Omental fat pad (tissue), 3 donors: ENCODE measurements at regions not wholly inside any gene's neighbourhood (a gene's known extent, or its start where the extent isn't known, plus 50 kb on each side); places are given as distances from the start of the nearest gene placed in this dataset.

ENCODE experiments used
- ATAC-seq: fragments of 150-250 bp; one replicate; pipeline ENCODE4 v1.9.1; 2016; ENCODE audit warnings: mild to moderate bottlenecking, moderate library complexity; ENCODE audit not compliant: low FRiP score
- DNase-seq: peaks from one replicate; pipeline ENCODE4 v3.0.0-alpha.2; 2019; ENCODE audit warnings: low spot score
- TF ChIP-seq, protein P1 (sequence below), 3 donors: fragments of 450-650 bp; IDR thresholded peaks; one replicate each; pipeline ENCODE4 v1.5.1; 2016 to 2017; ENCODE audit warnings: antibody characterized with exemption in 3 of 3, mild to moderate bottlenecking in 3 of 3, moderate library complexity in 2 of 3

DNA sequence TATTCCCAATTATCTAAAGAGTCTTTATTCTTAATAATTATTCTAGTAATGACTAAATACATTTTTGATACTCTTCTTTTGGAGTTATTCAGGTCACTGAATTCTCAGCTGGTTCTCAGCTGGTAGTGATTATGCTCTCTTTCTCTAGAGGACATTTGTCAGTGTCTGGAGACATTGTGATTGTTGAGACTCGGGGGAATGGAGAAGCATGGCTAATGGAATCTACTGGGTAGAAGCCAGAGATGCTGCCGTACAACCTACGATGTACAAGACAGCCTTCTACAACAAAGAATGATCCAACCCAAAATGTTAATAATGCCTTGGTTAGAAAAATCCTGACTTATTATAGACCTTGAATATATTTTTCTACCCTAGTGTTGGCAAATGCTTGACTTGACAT, 149.2 kb upstream of the ANKRD50 start:
- no peak for ATAC-seq
- TF ChIP-seq, protein P1, sequence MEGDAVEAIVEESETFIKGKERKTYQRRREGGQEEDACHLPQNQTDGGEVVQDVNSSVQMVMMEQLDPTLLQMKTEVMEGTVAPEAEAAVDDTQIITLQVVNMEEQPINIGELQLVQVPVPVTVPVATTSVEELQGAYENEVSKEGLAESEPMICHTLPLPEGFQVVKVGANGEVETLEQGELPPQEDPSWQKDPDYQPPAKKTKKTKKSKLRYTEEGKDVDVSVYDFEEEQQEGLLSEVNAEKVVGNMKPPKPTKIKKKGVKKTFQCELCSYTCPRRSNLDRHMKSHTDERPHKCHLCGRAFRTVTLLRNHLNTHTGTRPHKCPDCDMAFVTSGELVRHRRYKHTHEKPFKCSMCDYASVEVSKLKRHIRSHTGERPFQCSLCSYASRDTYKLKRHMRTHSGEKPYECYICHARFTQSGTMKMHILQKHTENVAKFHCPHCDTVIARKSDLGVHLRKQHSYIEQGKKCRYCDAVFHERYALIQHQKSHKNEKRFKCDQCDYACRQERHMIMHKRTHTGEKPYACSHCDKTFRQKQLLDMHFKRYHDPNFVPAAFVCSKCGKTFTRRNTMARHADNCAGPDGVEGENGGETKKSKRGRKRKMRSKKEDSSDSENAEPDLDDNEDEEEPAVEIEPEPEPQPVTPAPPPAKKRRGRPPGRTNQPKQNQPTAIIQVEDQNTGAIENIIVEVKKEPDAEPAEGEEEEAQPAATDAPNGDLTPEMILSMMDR (IDR thresholded peaks at IDR 0.05), result no peak
- no peak for DNase-seq

GRCh38 chr4:124854968-124855367, 142.4 kb upstream of the ANKRD50 start:
- DNase-seq, result no peak
- no peak for ATAC-seq
- TF ChIP-seq, protein P1 (IDR thresholded peaks at IDR 0.05), result no peak

- DNase-seq (no peak), ATAC-seq (no peak)
- TF ChIP-seq, protein P1 (IDR thresholded peaks at IDR 0.05), result no peak
These were observed 139.2 kb upstream of the ANKRD50 start for GRCh38 chr4:124851741-124852140.

DNA sequence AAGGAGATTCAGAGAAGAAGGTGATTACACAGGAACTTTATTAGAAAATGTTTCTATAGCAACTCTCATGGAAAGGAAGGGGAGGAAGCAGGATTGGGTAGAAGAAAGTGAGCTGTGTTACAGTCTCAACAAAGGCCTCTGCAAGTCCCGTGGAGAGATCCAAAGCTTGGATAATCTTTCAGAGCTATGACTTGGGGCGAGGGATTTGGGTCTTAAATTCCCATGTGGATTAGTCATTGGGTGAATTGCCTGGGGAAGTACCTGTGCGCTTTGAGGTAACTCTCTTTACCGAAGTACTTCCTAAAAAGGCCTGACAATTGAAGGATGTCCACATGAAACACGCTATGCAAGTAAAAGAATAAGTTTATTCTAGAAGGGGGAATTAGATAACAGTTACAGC, 133.8 kb upstream of the ANKRD50 start:
- TF ChIP-seq, protein P1 (IDR thresholded peaks at IDR 0.05), result no peak
- DNase-seq (no peak), ATAC-seq (no peak)

GRCh38 chr4:124839786-124840390, 127.4 kb upstream of the ANKRD50 start:
- no peak for DNase-seq
- ATAC-seq, result no peak
- TF ChIP-seq, protein P1 (IDR thresholded peaks at IDR 0.05), result no peak

GRCh38 chr4:124833831-124834505, 121.4 kb upstream of the ANKRD50 start:
- no peak for DNase-seq
- TF ChIP-seq, protein P1 (IDR thresholded peaks at IDR 0.05), result no peak
- no peak for ATAC-seq

DNA sequence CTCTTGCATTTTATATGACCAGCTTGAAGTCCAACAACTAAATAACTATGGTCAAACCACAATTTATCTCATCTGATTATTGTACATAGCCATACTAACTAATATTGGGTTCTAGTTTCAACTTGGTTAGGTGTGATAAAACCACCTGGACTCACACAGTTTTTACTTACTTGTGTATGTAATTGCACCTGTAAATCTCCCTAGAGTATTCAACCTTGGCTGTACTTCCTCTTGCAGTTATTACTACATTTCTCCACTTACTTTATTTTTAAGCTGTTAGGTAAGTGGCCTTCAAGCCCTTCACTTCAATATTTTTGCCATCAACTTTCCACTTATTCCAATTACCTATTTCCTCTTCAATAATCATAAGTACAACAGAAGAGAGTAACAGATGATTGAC, 115.8 kb upstream of the ANKRD50 start:
- DNase-seq (no peak), ATAC-seq (no peak)

More for the DNA sequence above, 115.8 kb upstream of the ANKRD50 start:
- TF ChIP-seq, protein P1 (IDR thresholded peaks at IDR 0.05), result no peak
